ENCODE measurements at regions not wholly inside any gene's neighbourhood (a gene's known extent, or its start where the extent isn't known, plus 50 kb on each side); places are given as distances from the start of the nearest gene placed in this dataset.

- no peak overlapping the region for H3K27ac ChIP-seq (ENCODE audit: low read depth in 2 of 2, low read length in 2 of 2)
- H3K36me3 ChIP-seq (ENCODE audit: control insufficient read depth in 2 of 3, insufficient read depth in 3 of 3, low read length in 3 of 3), result no peaks in the 10 kb centered on the region
- no peaks in the 10 kb centered on the region for H3K4me1 ChIP-seq (ENCODE audit: control insufficient read depth in 2 of 3, insufficient read depth in 2 of 3, low read depth in 1 of 3, low read length in 3 of 3)
- intact Hi-C loops (cut with DNase I), result no loop called here
- no peak for DNase-seq
- H3K27me3 ChIP-seq (ENCODE audit: control insufficient read depth, insufficient read depth, low read length), result no peaks in the 10 kb centered on the region
- no peak overlapping the region for H3K9ac ChIP-seq (ENCODE audit: low read length in 3 of 3)
- no peaks in the 10 kb centered on the region for H3K9me3 ChIP-seq (ENCODE audit: control insufficient read depth in 2 of 3, insufficient read depth in 1 of 3, low read length in 3 of 3)
- no peak overlapping the region for H3K4me3 ChIP-seq (ENCODE audit: low read length in 3 of 3)
- FAIRE-seq, result no peak
- TF ChIP-seq CTCF (IDR thresholded peaks at IDR 0.05; ENCODE audit: borderline replicate concordance, extremely low read depth, insufficient read depth), result no peak
These were observed 306.6 kb upstream of the SOX5 start for GRCh38 chr12:24255920-24256665.

DNA sequence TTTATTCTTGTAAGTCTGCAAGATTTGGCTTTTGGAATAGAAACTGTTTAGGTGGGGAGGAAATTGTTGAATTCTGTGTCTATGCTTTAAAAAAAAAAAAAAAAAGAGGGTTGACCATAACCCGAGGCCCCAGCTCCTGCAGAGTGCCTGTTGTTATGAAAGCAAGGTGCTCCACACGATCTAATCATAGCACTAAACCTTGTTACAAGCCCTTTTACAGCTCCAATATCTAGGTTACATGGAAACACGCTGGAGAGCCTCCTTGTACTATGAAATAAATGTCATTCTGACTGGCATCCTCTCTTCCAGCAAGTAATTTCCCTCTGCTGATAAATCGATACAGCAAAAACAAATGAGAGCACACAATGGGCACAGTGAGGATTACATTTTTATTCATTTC is 303.1 kb upstream of the SOX5 start:
- intact Hi-C loops (cut with DNase I), result no loop called here
- no peak for TF ChIP-seq CTCF (IDR thresholded peaks at IDR 0.05; ENCODE audit: borderline replicate concordance, extremely low read depth, insufficient read depth)
- Histone ChIP-seq H3K9ac (ENCODE audit: low read length in 3 of 3) (no peak overlapping the region), H3K36me3 (ENCODE audit: control insufficient read depth in 2 of 3, insufficient read depth in 3 of 3, low read length in 3 of 3) (no peaks in the 10 kb centered on the region), H3K4me3 (ENCODE audit: low read length in 3 of 3) (no peak overlapping the region), H3K4me1 (ENCODE audit: control insufficient read depth in 2 of 3, insufficient read depth in 2 of 3, low read depth in 1 of 3, low read length in 3 of 3) (no peaks in the 10 kb centered on the region), H3K27ac (ENCODE audit: low read depth in 2 of 2, low read length in 2 of 2) (no peak overlapping the region), H3K9me3 (ENCODE audit: control insufficient read depth in 2 of 3, insufficient read depth in 1 of 3, low read length in 3 of 3) (no peaks in the 10 kb centered on the region), H3K27me3 (ENCODE audit: control insufficient read depth, insufficient read depth, low read length) (no peaks in the 10 kb centered on the region)
- FAIRE-seq (no peak), DNase-seq (no peak)

- Histone ChIP-seq H3K27me3 (ENCODE audit: control insufficient read depth, insufficient read depth, low read length) (no peaks in the 10 kb centered on the region), H3K9me3 (ENCODE audit: control insufficient read depth in 2 of 3, insufficient read depth in 1 of 3, low read length in 3 of 3) (no peaks in the 10 kb centered on the region), H3K4me3 (ENCODE audit: low read length in 3 of 3) (no peak overlapping the region), H3K27ac (ENCODE audit: low read depth in 2 of 2, low read length in 2 of 2) (no peak overlapping the region), H3K36me3 (ENCODE audit: control insufficient read depth in 2 of 3, insufficient read depth in 3 of 3, low read length in 3 of 3) (no peaks in the 10 kb centered on the region), H3K9ac (ENCODE audit: low read length in 3 of 3) (no peak overlapping the region), H3K4me1 (ENCODE audit: control insufficient read depth in 2 of 3, insufficient read depth in 2 of 3, low read depth in 1 of 3, low read length in 3 of 3) (no peaks in the 10 kb centered on the region)
- FAIRE-seq (no peak), DNase-seq (no peak)
- intact Hi-C loops (cut with DNase I), result no loop called here
- no peak for TF ChIP-seq CTCF (IDR thresholded peaks at IDR 0.05; ENCODE audit: borderline replicate concordance, extremely low read depth, insufficient read depth)
These were observed 297.5 kb upstream of the SOX5 start for GRCh38 chr12:24246934-24247333.

DNA sequence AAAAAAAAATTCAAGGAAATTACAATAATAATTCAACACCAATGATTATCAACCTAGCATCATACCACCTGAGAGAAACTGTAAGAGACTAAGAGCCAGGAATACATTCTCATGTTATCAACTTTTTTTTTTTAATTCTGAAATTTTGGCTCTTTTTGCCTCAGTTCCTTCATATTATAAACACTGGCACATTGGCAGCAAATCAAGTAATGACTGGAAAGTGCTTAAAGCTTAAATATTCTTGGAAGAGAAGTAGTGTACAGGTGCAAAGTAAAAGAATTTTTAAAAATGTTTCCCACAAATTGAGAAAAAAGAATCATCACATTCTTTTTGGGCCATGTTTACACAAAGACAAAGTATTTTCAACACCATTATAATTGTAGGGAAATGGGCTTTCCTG is 296.9 kb upstream of the SOX5 start:
- H3K27ac ChIP-seq (ENCODE audit: low read depth in 2 of 2, low read length in 2 of 2), result no peak overlapping the region
- no peaks in the 10 kb centered on the region for H3K36me3 ChIP-seq (ENCODE audit: control insufficient read depth in 2 of 3, insufficient read depth in 3 of 3, low read length in 3 of 3)
- DNase-seq (no peak), FAIRE-seq (no peak)
- no peak overlapping the region for H3K4me3 ChIP-seq (ENCODE audit: low read length in 3 of 3)
- intact Hi-C loops (cut with DNase I), result no loop called here
- H3K9ac ChIP-seq (ENCODE audit: low read length in 3 of 3), result no peak overlapping the region
- no peaks in the 10 kb centered on the region for H3K9me3 ChIP-seq (ENCODE audit: control insufficient read depth in 2 of 3, insufficient read depth in 1 of 3, low read length in 3 of 3)
- no peak for TF ChIP-seq CTCF (IDR thresholded peaks at IDR 0.05; ENCODE audit: borderline replicate concordance, extremely low read depth, insufficient read depth)
- no peaks in the 10 kb centered on the region for H3K27me3 ChIP-seq (ENCODE audit: control insufficient read depth, insufficient read depth, low read length)
- no peaks in the 10 kb centered on the region for H3K4me1 ChIP-seq (ENCODE audit: control insufficient read depth in 2 of 3, insufficient read depth in 2 of 3, low read depth in 1 of 3, low read length in 3 of 3)

Data from kidney (tissue), 13 donors.